Stimulated activated naive CD8-positive, alpha-beta T cell treated with anti-CD3 and anti-CD28 coated beads, Interleukin-15, Interleukin-2, amounts not matched to agents 100 ng/mL and 50 ng/mL, for 24 hours (primary cell): ENCODE measurements at regions not wholly inside any gene's neighbourhood (a gene's known extent, or its start where the extent isn't known, plus 50 kb on each side); places are given as distances from the start of the nearest gene placed in this dataset.

ENCODE experiments used
- H3K27ac Mint-ChIP-seq: one replicate; pipeline ENCODE4 v1.8.0; 2021; ENCODE audit warnings: mild to moderate bottlenecking, mixed read lengths
- H3K27me3 Mint-ChIP-seq: one replicate; pipeline ENCODE4 v1.8.0; 2021; ENCODE audit warnings: mixed read lengths
- H3K36me3 Mint-ChIP-seq: one replicate; pipeline ENCODE4 v1.8.0; 2021; ENCODE audit warnings: low read depth, mixed read lengths
- H3K4me1 Mint-ChIP-seq: one replicate; pipeline ENCODE4 v1.8.0; 2021; ENCODE audit warnings: low read depth, mixed read lengths
- H3K4me3 Mint-ChIP-seq: one replicate; pipeline ENCODE4 v1.8.0; 2021; ENCODE audit warnings: mild to moderate bottlenecking, mixed read lengths
- H3K9me3 Mint-ChIP-seq: one replicate; pipeline ENCODE4 v1.8.0; 2021; ENCODE audit warnings: mixed read lengths

DNA sequence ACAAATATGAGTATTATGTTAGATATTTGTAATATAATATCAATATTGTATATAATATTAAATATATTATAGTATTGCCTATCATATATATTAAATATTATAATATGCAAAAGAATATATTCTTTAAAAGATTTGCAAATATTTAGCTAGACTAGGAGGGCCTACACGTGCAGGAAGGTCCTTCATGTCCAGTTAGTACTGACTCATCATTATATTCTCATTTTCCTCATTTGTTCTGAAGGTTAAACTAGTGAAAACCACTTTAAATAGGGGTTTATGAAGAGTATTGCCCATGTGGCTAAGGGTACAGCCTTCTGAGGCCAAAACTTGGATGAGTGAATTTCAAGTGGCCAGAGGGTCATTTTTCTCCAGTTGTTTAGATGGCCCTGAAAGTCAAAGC is 293.0 kb upstream of the VRK2 start:
- Mint-ChIP-seq H3K9me3 (no peaks in the 10 kb centered on the region), H3K4me1 (no peaks in the 10 kb centered on the region), H3K36me3 (no peaks in the 10 kb centered on the region), H3K27ac (no peak overlapping the region), H3K27me3 (no peaks in the 10 kb centered on the region), H3K4me3 (no peak overlapping the region)

DNA sequence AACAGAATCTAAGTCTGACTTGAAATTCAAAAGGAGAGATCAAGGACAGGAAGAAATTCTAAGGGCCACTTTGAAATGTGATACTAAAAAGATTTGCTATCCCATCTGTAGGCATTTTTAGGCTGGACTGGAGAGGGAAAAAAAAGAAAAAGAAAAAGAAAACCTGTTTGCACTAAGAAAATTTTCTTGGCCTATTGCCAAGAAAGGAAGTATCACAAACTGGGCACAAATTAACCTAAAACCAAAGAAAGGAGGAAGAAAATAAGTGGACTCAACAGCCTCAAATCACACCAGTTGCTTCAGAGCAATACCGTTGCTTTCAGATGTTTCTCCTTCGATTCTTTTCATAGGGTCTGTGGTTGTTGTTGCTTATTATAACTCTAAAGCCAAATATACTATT is 287.9 kb upstream of the VRK2 start:
- Mint-ChIP-seq H3K4me1 (no peaks in the 10 kb centered on the region), H3K36me3 (no peaks in the 10 kb centered on the region), H3K27ac (no peak overlapping the region), H3K9me3 (no peaks in the 10 kb centered on the region), H3K4me3 (no peak overlapping the region), H3K27me3 (peaks cover 4% of the 10 kb centered on the region)

DNA sequence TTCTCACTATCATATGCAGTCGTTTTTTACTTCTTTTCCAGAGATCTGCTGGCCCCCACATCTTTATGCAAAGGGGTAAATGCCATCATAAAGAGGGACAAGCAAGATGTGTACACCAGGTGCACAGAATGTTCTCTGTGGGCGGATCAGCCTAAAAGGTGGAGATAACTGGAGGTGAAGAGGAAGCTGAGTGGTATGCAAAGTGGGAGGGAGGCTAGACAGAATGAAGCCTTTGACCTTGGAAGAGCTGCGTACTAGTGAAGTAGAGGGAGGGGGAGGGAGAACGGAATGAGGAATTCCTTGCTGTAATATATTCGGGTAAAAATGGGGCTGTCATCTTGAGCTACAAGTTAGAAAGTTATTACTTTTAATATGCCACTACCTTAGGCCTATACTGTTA is 287.5 kb upstream of the VRK2 start:
- H3K36me3 Mint-ChIP-seq: no peaks in the 10 kb centered on the region
- peaks cover 4% of the 10 kb centered on the region for H3K27me3 Mint-ChIP-seq
- H3K4me3 Mint-ChIP-seq: no peak overlapping the region
- no peaks in the 10 kb centered on the region for H3K9me3 Mint-ChIP-seq
- H3K27ac Mint-ChIP-seq: no peak overlapping the region
- H3K4me1 Mint-ChIP-seq: no peaks in the 10 kb centered on the region

DNA sequence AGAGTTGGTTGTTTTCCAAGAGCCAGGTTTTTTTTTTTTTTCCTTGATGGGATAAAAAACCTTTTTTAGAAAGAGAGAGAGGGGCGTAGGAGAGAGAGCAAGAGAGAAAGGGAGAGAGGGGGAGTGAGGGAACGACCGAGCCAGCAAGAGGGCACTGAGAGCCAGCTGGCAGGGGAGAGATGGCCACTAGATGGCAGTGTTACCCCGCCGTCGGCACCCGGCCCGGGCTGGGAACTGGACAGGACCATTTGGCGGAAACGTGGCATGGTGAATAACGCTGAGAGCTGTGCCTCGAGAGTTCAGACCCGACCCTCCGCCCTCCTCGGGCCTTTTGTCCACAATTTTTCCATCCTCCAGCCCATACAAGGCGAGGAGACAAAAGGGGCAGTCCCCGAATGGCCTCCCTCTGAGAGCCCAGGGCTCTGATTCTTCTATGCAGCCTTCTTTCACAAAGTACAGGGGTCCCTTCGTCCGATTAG is 286.7 kb upstream of the VRK2 start:
- Mint-ChIP-seq H3K27me3 (peaks cover 4% of the 10 kb centered on the region), H3K4me1 (no peaks in the 10 kb centered on the region), H3K4me3 (peak overlapping the region; percentile 11), H3K27ac (no peak overlapping the region), H3K9me3 (no peaks in the 10 kb centered on the region), H3K36me3 (no peaks in the 10 kb centered on the region)

DNA sequence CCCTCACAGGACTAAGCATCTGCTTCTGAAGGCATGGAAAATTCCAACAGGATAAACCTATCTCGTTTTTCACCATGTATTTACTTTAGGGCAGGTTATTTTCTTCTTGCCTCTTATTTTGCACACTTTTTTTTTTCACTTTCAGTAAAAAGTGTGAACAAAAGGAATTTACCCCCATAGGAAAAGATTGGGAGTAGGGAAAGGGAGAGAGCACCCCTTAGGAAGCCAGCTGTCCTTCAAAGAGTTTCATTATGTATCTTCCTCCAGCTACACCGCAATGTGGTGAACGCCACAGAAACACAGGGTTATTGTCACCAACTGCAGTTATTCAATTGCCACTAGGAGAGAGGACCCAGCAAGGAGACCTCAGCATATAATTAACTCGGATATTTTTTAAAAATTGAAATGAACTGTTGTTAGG is 286.2 kb upstream of the VRK2 start:
- Mint-ChIP-seq H3K27me3 (peaks cover 4% of the 10 kb centered on the region), H3K4me1 (no peaks in the 10 kb centered on the region), H3K4me3 (peak overlapping the region; percentile 11), H3K27ac (no peak overlapping the region), H3K9me3 (no peaks in the 10 kb centered on the region), H3K36me3 (no peaks in the 10 kb centered on the region)

DNA sequence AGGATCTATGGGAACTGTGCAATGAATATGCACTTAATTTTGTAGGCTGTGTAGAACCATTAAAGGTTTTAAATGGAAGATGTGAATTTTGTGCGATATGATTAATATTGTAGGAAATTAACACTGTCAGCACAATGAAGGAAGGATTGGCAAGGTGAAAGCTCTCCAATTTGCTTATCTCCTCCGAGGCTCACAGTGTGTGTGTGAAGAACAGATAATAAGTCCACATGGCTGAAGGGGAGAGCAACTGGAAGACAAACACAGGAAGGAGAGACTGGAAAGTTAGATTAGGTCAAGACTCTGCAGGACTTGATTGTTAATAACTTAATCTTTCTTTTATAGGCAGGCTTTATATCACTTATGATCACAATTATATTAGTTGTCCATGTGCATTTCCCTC is 269.7 kb upstream of the VRK2 start:
- Mint-ChIP-seq H3K9me3 (no peaks in the 10 kb centered on the region), H3K36me3 (no peaks in the 10 kb centered on the region), H3K27me3 (no peaks in the 10 kb centered on the region), H3K4me1 (no peaks in the 10 kb centered on the region), H3K27ac (no peak overlapping the region), H3K4me3 (no peak overlapping the region)

DNA sequence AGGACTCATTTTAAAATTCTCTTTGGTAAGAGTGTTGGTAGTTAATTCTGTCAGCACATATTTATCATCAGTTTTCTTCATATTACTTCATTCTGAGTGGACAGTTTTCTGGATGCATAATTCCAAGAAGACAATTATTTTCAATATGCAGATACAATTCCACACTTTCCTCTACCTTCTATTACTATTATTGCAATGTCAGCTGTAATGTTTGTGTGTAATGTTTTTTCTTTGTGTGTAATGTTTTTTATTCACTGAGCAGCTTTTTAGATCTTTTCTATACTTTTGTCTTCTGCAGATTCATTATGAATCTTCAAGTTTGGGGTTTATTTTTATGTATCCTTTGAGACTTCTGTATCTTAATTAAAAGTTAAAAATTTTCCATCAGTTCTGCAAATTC is 264.0 kb upstream of the VRK2 start:
- Mint-ChIP-seq H3K27me3 (no peaks in the 10 kb centered on the region), H3K9me3 (peaks cover 3% of the 10 kb centered on the region), H3K36me3 (no peaks in the 10 kb centered on the region), H3K4me1 (no peaks in the 10 kb centered on the region), H3K4me3 (no peak overlapping the region), H3K27ac (no peak overlapping the region)

DNA sequence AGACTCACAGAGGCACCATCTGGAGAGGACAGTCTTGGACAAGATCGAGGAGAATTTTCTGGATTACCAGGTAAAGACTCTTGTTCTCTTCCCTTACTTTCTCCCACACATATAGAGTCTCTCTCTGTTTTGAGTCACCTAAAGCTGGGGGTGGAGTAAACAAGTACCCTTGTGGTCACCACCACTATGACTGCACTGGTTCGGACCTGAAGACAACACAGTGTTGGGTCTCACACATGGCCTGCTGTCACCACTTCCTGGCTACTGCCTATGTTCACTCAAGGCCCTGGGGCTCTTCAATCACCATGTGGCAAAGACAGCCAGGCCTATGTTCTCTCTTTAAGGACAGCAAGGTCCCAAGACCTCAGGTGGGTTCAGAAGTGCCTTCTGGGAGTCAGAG is 253.3 kb upstream of the VRK2 start:
- Mint-ChIP-seq H3K9me3 (peaks cover 13% of the 10 kb centered on the region), H3K4me3 (no peak overlapping the region), H3K36me3 (no peaks in the 10 kb centered on the region), H3K27ac (no peak overlapping the region), H3K27me3 (no peaks in the 10 kb centered on the region), H3K4me1 (no peaks in the 10 kb centered on the region)

DNA sequence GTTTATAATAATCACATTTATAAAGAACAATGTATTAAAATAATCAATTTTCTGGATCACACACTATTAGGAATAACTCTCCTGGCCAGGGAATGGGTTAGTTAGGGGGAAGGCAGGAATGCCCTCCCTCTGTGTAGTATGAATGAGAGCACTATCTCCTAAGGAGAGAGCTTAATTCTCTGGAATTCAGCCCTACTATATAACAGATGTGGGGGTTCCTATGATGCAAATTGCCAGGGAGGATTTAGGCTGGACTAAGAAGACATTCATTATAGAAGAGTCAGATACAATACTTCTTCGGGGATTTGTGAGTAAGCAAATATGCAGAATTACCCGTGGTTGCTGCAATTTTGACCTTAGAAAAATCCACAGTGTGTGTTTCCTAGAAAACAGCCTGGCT is 250.1 kb upstream of the VRK2 start:
- H3K4me3 Mint-ChIP-seq: no peak overlapping the region
- H3K36me3 Mint-ChIP-seq: no peaks in the 10 kb centered on the region
- no peaks in the 10 kb centered on the region for H3K27me3 Mint-ChIP-seq
- H3K27ac Mint-ChIP-seq: no peak overlapping the region
- no peaks in the 10 kb centered on the region for H3K4me1 Mint-ChIP-seq
- peaks cover 16% of the 10 kb centered on the region for H3K9me3 Mint-ChIP-seq

DNA sequence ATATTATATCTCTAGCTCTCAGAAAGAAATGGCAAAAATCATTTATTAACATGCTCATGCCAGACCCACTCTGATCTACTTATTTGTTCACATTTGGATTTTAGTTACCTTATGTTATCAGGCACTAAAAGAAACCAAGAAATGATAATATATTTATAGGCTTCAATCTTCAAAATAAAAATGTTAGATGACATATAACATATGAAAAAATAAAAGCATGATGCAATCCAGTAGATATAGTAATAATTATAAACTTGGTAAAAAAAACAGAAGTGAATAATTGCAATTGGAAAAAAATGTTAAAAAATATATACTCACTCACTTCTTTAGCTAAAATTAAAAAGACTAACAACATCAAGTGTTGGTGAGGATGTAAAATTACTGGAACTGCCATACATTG is 248.3 kb upstream of the VRK2 start:
- Mint-ChIP-seq H3K36me3 (peaks cover 3% of the 10 kb centered on the region), H3K27me3 (no peaks in the 10 kb centered on the region), H3K9me3 (peaks cover 15% of the 10 kb centered on the region), H3K4me1 (no peaks in the 10 kb centered on the region), H3K4me3 (no peak overlapping the region), H3K27ac (no peak overlapping the region)

DNA sequence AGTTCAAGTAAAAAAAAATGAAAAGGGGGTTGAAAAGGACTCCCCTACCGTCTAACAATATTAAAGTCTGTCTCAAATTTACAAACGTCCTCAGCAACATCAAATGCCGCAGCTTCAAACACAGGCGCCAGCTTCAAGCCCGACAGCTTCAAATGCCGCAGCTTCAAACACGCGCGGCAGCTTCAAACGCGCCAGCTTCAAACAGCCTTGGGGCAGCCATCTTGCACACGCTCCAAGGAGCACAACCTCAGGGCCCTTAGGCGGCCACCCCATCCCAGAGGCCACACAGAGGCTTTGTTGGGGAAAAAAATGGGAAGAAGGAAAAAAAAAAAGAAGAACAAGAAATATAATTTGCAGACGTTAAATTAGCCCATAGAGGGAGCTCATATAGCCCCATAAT is 244.4 kb upstream of the VRK2 start:
- H3K9me3 Mint-ChIP-seq: peaks cover 15% of the 10 kb centered on the region
- no peaks in the 10 kb centered on the region for H3K27me3 Mint-ChIP-seq
- peaks cover 3% of the 10 kb centered on the region for H3K36me3 Mint-ChIP-seq
- H3K27ac Mint-ChIP-seq: no peak overlapping the region
- no peaks in the 10 kb centered on the region for H3K4me1 Mint-ChIP-seq
- H3K4me3 Mint-ChIP-seq: no peak overlapping the region

DNA sequence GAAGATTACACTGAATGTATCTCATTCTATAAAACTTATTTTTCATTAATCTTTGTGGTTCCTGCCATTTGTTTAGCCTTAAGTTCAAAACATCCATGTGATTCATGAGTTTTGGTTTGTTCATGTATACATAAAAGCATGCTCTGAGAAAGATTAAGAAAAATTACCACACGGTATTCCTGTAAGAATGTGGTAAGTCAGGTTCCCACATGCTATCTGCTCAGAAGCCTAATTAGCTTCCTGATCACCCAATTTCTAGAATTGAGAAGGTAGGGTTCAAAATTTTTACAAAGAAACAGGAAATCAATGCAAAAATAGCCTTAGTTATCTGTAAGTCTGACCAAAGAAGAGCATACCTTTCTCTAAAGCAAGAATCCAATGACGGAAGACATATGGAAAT is 241.6 kb upstream of the VRK2 start:
- no peaks in the 10 kb centered on the region for H3K4me1 Mint-ChIP-seq
- no peak overlapping the region for H3K27ac Mint-ChIP-seq
- H3K4me3 Mint-ChIP-seq: no peak overlapping the region
- H3K9me3 Mint-ChIP-seq: peaks cover 6% of the 10 kb centered on the region
- no peaks in the 10 kb centered on the region for H3K27me3 Mint-ChIP-seq
- peaks cover 3% of the 10 kb centered on the region for H3K36me3 Mint-ChIP-seq

DNA sequence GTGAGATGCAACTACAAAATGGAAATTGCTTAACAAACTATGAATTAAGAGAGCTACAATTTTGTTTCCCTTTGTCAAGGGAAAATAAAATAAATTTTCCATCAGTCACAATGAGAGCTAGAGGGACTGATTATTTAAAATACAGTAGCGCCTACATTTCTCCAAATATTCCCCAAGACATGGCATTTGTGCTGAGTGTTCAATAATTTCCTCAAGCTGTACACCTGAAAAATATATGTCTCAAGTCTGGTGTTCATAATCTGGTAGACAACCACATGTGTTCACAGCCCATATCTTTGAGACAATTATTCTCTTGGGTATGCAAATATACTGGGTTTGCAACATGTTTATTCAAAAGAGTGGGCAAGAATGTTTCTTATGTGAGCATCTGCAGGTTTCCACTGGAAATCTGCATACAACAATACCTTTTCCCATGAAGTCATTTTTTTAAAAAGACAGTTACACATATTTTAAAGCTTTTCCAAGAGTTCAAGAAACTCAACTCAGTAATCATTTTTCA is 240.1 kb upstream of the VRK2 start:
- Mint-ChIP-seq H3K4me3 (no peak overlapping the region), H3K27me3 (no peaks in the 10 kb centered on the region), H3K9me3 (peaks cover 6% of the 10 kb centered on the region), H3K4me1 (no peaks in the 10 kb centered on the region), H3K27ac (no peak overlapping the region), H3K36me3 (peaks cover 3% of the 10 kb centered on the region)

DNA sequence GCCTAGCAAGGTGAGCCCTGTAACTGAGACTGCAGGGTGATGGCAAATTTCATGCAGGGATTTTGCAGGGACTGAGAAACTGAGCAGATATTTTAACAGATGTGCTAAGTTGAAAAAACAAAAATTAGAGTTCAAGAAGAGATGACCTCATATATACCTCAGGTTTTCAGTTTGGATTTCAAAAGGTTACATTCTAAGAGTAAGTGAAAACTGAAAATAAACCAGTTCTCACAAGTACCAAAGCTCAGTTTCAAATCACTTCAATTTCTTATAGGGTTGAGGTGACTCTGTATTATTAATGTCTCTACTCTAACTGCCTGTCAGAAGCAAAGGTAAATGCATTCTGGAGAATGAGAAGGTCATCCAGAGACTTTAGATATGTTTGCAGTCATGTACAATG is 237.4 kb upstream of the VRK2 start:
- H3K4me1 Mint-ChIP-seq: no peaks in the 10 kb centered on the region
- H3K27me3 Mint-ChIP-seq: no peaks in the 10 kb centered on the region
- H3K36me3 Mint-ChIP-seq: no peaks in the 10 kb centered on the region
- no peaks in the 10 kb centered on the region for H3K9me3 Mint-ChIP-seq
- no peak overlapping the region for H3K27ac Mint-ChIP-seq
- H3K4me3 Mint-ChIP-seq: no peak overlapping the region

DNA sequence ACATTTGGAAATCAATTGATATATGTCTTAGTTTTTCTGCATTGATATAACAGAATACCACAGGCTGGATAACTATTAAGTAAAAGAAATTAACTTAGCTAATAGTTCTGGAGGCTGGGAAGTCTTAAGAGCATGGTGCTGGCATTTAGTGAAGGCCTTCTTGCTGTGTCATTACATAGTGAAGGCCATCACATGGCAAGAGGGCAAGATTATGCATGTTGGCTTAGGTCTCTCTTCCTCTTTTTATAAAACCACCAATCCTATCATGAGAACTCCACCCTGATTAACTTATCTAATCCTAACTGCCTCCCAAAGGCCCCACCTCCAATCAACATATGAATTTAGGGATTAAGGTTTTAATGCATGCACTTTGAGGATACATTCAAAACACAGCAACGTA is 225.5 kb upstream of the VRK2 start:
- H3K36me3 Mint-ChIP-seq: no peaks in the 10 kb centered on the region
- no peaks in the 10 kb centered on the region for H3K9me3 Mint-ChIP-seq
- H3K27ac Mint-ChIP-seq: no peak overlapping the region
- no peaks in the 10 kb centered on the region for H3K27me3 Mint-ChIP-seq
- H3K4me3 Mint-ChIP-seq: no peak overlapping the region
- no peaks in the 10 kb centered on the region for H3K4me1 Mint-ChIP-seq

DNA sequence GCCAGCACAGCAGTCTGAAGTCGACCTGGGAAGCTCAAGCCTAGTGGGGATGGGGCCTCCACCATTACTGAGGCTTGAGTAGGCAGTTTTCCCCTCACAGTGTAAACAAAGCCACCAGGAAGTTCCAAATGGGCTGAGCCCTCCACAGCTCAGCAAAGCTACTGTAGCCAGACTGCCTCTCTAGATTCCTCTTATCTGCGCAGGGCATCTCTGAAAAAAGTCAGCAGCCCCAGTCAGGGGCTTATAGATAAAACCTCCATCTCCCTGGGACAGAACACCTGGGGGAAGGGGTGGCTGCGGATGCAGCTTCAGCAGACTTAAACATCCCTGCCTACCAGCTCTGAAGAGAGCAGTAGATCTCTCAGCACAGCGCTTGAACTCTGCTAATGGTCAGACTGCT is 218.4 kb upstream of the VRK2 start:
- no peak overlapping the region for H3K27ac Mint-ChIP-seq

More for the DNA sequence above, 218.4 kb upstream of the VRK2 start:
- H3K36me3 Mint-ChIP-seq: no peaks in the 10 kb centered on the region
- peaks cover 20% of the 10 kb centered on the region for H3K9me3 Mint-ChIP-seq
- H3K27me3 Mint-ChIP-seq: no peaks in the 10 kb centered on the region
- H3K4me1 Mint-ChIP-seq: no peaks in the 10 kb centered on the region
- H3K4me3 Mint-ChIP-seq: no peak overlapping the region
